ENCODE measurements at regions not wholly inside any gene's neighbourhood (a gene's known extent, or its start where the extent isn't known, plus 50 kb on each side); places are given as distances from the start of the nearest gene placed in this dataset.
"Not testable (repeated sequence)": the region's sequence is repeated elsewhere in the genome, so short reads cannot be mapped to it uniquely, and the experiment has no call there.

DNA sequence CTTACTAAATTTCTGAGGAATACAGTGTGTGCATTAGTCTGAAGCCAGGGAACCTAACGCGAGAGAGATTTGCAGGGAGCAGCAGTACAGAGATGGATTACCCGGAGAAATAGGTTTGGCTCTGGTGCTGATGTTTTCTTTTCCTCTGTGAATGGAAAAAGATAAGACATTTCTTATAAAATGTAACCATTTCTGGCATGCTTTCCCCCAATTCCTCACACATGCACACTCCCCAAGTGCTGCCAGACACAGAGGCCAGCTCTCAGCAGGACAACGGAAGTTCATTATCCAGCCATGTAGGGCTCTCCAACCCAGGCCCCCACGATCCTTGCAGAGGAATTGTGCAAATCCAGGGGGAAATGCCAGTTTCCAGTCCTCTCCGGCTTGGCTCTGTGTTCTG, 224.5 kb upstream of the MGAT5 start:
- no peak for FAIRE-seq

DNA sequence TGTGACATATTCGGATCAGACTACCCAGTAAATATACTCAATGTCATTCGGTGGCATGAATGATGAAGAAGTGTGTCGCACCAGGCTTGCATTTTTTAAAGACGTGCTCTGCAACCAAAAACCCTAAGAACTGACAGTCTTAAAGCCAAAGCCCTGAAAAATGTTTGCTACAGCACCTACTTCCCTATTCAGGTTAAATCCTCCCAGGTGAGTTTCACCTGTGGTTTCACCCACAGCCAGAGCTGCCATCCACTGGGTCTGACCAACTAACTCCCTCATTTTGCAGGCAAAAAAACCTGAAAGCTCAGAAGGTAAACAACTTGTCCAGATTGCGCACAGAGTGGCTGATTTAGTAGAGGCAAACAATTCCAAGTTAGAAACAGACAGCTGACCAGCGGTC, 222.3 kb upstream of the MGAT5 start:
- FAIRE-seq: no peak

DNA sequence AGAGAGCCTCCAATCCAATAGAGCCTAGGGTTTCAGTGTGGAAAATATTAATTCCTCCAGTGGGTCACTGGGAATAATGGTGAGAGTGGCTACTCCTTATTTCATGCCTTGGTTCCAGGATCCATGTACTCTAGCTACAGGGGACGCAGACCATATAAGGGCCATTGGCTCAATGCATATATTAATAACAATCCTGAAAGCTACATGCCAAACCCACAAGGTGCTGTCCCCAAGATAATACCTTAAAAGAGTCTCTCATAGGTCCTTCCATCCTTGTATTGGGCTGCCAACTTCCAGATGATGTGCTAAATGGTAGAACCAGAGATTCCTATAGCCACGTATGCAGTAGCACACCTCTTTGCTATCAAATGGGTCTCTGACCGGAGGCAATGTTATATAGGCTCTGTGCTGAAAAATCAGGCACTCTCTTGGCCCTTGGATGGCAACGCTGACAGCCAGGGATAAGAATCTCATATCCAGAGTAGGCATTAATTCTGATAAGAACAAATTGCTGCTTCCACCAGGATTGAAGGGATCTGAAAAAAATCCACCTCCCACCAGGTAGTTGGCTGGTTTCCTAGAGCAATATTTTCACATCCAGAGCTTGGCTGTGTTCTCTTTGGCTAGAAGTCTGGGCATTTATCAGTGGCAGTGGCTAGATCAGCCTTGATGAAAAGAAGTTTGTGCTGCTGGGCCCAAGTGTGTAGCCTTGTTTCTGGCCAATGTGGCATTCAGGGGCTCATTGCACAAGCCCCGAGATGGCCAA, 218.1 kb upstream of the MGAT5 start:
- no peak for FAIRE-seq

DNA sequence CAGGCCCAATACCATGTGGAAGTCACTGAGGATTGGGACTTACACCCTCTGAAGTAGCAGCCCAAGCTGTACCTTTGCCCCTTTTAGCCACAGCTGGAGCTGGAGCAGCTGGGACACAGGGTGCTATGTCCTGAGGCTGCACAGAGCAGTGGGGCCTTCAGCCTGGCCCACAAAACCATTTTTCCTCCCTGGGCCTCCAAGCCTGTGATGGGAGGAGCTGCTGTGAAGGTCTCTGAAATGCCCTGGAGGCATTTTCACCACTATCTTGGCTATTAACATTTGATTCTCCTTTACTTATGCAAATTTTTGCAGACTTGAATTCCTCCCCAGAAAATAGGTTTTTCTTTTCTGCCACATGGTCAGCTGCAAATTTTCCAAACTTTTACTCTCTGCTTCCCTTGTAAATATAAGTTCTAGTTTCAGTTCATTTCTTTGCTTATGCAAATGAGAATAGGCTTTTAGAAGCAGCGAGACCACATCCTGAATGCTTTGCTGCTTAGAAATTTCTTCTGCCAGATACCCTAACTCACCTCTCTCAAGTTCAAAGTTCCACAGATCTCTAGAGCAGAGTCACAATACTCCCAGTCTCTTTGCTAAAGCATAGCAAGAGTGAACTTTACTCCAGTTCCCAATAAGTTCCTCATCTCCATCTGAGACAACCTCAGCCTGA, 213.8 kb upstream of the MGAT5 start:
- FAIRE-seq: no peak

DNA sequence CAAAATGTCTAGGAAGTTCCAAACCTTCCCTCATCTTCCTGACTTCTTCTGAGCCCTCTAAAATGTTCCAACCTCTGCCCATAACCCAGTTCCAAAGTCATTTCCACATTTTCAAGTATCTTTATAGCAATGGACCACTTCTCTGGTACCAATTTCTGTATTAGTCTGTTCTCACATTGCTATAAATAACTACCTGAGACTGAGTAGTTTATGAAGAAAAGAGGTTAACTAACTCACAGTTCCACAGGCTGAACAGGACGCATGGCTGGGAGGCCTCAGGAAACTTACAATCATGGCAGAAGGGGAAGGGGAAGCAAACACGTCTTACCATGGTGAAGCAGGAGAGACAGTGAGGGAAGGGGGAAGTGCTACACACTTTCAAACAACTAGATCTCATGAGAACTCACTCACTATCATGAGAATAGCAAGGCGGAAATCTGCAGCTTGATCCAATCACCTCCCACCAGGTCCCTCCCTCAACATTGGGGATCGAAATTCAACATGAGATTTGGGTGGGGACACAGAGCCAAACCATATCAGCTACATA, 213.2 kb upstream of the MGAT5 start:
- not testable (repeated sequence) for FAIRE-seq

DNA sequence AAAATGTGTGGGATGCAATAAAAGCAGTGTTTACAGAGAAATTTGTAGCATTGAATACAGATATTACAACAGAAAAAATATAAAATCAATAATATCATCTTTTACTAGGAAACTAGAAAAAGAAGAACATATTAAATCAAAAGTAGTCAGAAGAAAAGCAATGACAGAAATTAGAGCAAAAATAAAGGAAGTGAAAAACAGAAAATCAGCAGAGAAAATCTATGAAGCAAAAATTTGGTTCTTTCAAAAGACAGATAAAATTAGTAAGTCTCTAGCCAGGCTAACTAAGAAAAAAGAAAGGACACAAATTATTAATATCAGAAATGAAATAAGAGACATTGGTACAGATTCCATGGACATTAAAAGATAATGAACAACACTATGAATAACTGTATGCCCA, 212.0 kb upstream of the MGAT5 start:
- FAIRE-seq: no peak

DNA sequence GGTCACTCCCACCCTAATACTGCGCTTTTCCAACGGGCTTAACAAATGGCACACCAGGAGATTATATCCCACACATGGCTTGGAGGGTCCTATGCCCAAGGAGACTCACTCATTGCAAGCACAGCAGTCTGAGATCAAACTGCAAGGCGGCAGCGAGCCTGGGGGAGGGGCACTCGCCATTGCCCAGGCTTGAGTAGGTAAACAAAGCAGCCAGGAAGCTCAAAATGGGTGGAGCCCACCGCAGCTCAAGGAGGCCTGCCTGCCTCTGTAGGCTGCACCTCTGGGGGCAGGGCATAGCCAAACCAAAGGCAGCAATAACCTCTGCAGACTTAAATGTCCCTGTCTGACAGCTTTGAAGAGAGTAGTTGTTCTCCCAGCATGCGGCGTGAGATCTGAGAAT, 210.8 kb upstream of the MGAT5 start:
- FAIRE-seq: not testable (repeated sequence)

DNA sequence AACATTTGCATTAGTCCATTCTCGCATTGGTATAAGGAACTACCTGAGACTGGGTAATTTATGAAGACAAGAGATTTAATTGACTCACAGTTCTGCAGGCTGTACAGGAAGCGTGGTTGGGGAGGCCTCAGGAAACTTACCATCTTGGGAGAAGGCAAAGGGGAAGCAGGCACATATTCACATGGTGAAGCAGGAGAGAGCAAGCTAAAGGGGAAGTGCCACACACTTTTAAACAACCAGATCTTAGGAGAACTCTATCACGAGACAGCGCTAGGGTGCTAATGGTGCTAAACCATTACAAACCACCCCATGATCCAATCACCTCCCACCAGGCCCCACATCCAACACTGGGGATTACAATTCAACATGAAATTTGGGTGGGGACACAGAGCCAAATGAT, 201.7 kb upstream of the MGAT5 start:
- FAIRE-seq: no peak

DNA sequence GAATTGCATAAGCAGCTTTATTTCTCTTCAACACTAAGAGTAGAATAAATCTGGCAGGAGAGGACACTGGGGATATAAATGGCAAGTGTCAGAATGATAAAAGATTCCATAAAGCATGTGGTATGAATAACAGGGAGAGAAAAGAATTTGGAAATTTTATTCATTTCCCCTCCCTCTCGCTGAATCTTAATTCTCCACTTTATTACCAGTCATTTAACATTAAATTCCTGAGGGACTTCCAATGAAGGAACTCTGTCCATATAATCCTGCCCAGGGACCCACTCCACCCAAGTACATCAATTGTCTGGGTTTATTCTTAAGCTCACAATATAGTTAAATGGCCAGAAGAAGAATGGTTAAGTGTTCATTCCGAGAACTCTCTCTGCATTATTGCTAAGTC, 197.7 kb upstream of the MGAT5 start:
- no peak for FAIRE-seq

DNA sequence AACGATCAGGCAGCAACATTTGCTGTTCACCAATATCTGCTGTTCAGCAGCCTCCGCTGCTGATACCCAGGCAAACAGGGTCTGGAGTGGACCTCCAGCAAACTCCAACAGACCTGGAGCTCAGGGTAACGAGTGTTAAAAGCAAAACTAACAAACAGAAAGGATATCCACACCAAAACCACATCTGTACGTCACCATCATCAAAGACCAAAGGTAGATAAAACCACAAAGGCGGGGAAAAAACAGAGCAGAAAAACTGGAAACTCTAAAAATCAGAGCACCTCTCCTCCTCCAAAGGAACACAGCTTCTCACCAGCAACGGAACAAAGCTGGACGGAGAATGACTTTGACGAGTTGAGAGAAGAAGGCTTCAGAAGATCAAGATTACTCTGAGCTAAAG, 192.8 kb upstream of the MGAT5 start:
- FAIRE-seq: not testable (repeated sequence)

DNA sequence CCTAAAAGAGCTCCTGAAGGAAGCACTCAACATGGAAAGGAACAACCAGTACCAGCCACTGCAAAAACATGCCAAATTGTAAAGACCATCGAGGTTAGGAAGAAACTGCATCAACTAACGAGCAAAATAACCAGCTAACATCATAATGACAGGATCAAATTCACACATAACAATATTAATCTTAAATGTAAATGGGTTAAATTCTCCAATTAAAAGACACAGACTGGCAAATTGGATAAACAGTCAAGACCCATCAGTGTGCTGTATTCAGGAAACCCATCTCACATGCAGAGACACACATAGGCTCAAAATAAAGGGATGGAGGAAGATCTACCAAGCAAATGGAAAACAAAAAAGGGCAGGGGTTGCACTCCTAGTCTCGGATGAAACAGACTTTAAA, 191.6 kb upstream of the MGAT5 start:
- not testable (repeated sequence) for FAIRE-seq

DNA sequence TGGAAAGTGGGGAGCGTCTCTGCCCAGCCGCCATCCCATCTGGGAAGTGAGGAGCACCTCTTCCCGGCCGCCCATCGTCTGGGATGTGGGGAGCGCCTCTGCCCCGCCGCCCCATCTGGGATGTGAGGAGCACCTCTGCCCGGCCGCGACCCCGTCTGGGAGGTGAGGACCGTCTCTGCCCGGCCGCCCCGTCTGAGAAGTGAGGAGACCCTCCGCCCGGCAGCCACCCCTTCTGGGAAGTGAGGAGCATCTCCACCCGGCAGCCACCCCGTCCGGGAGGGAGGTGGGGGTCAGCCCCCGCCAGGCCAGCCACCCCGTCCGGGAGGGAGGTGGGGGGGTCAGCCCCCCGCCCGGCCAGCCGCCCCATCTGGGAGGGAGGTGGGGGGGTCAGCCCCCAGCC, 190.0 kb upstream of the MGAT5 start:
- FAIRE-seq: not testable (repeated sequence)

DNA sequence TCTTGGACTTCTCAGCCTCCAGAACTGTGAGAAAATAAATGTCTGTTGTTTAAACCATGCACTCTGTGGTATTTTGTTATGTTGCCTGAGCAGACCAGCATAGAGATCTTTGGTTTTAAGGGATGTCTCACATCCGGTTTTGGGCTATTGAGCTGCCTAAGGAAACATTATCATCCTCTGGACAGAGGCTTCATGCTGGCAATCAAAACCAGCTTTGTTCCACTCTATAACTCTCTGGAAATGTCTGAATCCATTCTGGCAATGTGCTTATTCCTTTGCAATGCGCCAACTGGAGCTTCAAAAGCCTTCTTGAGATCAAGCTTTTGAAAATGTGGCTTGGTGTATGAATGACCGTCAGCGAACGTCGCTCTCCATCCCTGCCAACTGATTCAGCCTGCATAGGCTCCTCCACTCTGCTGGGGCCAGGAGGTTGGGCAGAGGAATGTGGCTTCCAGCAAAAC, 183.6 kb upstream of the MGAT5 start:
- FAIRE-seq: no peak

DNA sequence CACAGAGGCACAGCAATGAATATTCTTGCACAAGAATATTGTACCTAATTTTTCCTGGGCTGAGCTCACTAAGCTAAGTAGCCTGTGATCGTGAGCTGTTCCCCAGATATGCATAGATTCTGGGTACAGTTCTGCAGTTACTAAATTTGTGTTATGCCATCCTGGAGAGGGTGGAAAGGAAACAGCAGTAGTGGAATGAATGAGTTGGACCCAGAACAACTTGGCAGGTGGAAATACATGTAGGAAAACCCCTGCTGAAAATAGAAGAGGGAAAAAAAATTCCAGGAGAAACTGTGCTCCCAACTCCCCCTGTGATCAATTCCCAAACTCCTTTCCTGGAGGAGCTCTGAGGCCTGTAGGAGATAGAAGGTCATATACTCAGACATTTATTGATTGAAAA, 181.5 kb upstream of the MGAT5 start:
- FAIRE-seq: no peak

DNA sequence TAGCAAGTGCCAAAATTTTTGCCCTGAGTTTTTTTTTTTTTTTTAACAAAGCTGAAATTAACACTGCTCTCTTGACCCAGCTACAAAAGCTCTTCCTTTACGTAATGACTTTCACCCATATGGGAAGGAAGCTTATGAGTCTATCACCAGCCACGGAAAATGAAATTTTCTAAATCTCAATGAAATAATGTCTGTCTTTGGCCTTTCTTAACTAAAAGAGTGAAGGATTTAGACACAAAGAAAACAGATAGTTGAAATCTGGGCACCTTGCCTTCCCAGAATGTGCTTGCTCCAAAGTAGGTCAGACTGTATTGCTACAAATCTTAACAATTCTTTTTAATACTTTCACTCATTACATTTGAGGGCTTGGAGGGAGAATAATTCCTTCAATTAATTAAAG, 180.8 kb upstream of the MGAT5 start:
- no peak for FAIRE-seq

DNA sequence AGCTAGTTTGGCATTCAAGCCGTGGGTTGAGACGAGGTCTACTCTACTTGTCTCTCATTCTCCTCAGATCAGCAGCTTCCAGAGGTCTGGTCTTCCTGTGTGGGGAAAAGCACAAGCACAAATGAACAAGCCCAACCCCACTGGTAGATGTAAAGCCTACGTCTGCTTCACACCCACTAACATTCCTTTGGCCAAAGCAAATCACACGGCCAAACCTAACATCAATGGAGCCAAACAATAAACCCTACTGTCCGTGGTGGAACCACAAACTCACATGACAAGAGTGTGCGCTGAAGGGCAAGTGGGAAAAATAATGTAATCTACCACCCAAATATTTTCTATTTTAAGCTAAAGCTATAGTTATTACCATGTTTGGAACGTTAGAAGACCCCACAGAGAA, 179.3 kb upstream of the MGAT5 start:
- FAIRE-seq: no peak

DNA sequence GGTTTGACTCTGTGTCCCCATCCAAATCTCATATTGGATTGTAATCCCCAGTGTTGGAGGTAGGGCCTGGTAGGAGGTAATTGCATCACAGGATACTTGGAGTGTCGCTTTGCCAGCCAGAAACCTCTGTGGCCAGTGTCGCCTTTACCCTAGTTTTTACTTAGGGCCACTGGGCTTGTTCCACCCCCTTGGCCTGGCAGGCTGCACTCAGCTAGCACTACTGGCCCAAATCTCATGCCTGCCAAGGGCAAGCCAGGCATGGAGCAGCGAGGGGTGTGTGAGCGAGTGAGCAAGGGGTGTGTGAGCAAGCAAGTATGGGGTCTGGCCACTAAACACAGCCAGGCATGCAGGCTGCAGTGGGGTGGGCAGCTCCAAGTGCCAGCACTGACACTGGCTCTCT, 178.7 kb upstream of the MGAT5 start:
- no peak for FAIRE-seq

DNA sequence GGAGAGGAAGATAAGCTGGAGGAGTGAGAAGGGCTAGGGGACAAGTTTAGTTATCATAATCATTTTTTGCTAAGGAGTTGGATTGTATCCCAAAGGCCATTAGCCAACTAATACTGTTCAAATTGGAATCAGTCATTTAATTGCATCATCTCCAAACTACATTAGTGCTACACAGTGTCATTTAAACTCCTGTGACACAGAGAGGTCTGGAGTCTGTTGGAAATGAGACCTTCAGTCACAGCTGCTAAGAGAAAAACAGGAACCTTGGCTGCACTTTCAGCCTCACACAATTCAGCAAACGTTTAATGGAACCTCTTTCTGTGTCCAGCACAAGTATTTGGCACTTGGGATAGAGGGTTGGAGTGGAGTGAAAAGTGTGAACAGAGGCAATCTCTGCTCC, 175.5 kb upstream of the MGAT5 start:
- no peak for FAIRE-seq

DNA sequence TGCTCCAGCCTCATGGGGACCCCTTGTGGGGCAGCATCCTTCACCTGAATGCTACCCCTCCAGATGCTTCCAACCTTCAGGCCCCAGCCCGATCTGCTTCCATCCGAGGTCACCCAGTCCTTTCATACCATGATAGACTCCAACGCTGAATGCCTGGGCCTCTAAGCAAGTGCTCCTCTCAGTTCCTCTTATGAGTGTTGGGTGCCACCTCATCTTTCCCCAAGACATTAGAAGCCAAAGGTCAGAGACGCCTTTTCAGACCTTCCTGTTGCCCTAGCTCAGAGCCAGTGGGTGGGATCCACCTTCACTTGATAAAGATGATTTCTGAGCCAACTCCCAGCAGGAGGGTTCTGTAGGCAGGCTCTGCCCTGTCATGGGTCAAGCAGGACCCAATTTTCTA, 174.5 kb upstream of the MGAT5 start:
- no peak for FAIRE-seq

DNA sequence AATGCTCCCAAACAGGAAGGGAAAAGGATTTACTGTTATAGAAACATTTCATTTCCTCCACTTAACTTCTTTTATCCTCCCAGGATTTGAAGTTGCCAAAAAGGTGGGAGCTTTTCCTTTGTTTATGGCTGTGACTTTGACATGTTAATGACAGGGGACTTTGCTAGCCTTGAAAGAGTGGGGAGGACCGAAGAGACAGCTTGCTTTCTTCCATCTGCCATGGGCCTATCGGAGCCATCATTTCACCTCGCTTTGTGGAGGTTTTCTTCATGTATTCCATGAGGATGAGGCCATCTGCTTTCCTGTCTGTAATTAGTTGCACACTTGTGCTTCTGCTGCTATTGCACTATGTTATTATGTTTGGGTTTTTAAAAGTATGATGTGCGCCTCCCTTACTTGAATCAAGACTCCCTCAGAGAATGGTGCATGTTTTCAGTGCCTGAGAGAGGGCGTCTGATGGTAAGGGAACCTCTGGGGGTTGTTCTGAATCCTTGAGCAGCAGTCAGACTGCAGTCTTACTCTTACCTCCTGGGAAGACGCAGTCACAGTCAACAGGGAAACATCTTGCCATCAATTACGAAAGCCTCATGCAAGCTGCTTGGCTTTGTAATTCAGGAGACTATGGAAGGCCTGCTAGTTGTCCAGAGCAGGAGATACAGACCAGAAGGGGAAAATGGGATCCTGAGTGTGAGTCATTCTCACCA, 173.3 kb upstream of the MGAT5 start:
- FAIRE-seq: no peak

DNA sequence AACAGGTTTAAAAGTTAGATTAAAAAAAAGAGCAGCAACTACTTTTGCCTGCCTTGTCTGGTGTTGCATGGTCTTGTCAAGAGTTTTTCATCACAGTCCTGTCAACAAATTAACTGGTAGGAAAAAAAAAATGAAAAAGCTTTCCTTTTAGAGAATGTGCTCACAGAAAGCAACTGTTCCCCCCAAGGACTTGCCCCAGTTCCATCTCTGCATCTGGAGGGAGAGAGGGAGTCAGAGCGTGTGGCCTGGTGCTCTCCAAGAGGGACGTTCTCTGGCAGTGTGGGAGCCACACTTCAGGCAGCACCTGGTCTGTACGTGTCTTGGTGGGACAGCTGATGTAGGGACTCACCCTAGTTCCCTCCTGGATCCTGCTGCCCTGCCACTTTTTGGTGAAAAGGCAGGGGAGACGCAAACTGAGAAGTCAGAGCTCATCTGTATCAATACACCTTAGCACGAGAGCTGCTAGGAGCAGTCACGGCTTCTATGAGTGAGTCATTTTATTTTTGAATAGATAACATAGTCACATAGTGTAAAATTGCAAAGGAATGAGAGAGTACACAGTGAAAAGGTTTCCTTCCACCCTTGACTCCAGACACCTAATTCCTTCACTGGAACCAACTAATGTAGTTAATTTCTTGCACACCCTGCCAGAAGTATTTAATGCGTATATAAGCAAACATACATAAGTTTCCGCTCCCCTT, 172.5 kb upstream of the MGAT5 start:
- no peak for FAIRE-seq

DNA sequence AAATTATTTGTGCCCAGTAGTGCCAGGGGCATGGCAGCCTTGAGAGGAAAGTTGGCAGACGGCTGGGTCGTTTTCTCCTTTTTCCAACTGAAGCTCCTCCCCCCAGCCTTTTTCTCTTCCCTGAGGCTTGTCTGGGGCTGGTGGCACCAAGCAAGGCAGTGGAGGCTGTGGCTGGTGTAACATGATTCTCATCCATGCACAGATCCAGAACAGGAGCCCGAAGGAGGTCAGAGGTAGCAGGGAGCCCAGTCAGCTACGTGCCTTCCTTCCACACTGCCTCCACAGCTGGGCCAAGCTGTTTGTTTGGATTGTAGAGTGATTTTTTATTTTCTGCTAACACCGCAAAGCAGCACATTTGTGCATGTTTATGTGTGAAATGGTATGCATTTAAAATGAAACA, 170.3 kb upstream of the MGAT5 start:
- no peak for FAIRE-seq
